IPS DF 19.7 (cell line): ENCODE measurements at regions not wholly inside any gene's neighbourhood (a gene's known extent, or its start where the extent isn't known, plus 50 kb on each side); places are given as distances from the start of the nearest gene placed in this dataset.

Source experiments
- DNase-seq: peaks from one replicate; pipeline ENCODE4 v3.0.0-alpha.2; 2013; ENCODE audit warnings: low read depth, low spot score

DNA sequence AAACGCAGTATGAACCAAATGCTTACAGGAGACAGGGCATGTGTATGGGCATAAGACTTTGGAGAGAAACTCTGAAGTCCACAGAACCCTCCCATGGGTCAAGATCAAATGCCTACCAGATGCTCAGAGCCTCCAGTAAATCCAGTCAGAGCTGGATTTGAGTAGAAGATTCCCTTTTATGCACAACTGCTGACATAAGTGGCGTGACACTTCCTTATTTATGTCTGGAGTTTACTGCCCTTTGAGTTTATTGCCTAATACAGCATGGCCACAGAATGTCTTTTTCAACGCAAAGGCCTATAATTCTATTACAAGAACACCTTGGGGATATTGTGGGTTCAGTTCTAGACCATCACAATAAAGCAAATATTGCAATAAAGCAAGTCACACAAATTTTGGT, 220.0 kb upstream of the FOXQ1 start:
- DNase-seq: no peak

DNA sequence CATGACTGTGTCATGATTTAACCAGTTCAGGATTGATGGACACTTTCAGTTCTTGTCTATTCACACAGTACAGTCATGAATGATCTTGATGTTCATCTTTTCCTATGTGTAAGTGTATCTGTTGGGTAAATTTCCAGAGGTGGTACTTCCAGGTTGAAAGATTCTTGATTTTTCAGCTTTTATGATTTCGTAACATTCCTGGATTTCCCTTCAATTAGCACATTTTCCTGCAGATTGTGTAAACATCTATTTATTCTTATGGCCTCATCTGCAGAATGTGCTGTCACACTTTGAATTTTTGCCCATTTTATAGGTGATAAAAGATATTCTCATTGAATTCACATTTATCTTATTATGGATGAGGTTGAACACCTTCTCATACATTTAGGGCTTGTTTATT, 222.0 kb upstream of the FOXQ1 start:
- no peak for DNase-seq

DNA sequence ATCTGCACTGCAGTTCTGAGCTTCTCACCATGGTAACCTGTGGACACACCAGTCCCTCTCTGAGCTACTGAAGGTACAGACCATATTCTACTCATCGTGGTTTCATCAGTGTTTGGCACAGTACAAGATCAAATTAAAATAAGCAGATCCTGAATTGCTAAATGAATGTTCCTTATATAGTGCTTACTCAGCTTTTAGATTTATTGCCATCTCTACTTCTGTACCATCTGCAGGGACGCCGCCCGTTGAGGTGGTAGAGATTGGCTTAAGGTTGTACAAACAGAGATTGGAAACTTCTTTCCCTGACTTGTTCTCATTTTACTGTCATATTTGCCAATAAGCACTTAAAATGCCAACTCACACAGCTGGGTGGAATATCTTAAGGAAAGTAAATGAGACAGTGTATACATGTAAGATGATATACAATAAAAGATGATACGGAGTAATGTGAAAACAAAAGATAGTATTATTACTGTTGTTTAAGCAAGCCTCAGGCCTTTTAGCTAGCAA, 223.4 kb upstream of the FOXQ1 start:
- no peak for DNase-seq

DNA sequence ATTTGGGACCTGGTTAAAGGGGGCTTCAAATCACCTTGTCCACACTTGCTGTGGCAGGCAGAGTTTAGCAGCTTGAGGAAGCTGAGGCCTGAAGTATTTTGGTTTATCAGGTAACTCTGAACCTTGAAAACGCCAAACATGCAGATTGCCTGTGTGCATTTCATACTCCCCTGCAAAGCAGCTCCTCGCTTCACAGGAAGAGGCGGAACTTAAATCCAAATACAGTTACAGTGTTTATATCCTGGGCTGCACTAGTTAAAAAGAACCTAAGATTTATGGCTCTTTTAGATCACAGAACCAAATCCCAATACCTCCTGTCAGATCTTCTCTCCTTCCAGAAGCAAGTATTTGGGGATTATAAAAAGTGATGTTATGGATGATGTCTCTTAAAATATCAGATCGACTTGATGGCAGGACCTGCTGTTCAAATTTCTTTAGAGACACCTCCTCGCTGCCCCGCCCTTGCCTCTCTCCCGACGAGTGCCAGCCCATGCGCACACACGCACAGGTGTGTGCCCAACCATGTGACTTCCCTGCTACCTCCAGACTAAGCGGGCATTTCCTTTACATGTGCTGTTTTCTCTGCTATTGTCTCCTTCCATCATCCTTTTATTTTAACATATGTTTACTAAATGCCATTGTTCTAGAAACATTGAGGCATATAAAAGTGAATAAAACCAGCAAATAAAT, 224.6 kb upstream of the FOXQ1 start:
- DNase-seq: no peak

DNA sequence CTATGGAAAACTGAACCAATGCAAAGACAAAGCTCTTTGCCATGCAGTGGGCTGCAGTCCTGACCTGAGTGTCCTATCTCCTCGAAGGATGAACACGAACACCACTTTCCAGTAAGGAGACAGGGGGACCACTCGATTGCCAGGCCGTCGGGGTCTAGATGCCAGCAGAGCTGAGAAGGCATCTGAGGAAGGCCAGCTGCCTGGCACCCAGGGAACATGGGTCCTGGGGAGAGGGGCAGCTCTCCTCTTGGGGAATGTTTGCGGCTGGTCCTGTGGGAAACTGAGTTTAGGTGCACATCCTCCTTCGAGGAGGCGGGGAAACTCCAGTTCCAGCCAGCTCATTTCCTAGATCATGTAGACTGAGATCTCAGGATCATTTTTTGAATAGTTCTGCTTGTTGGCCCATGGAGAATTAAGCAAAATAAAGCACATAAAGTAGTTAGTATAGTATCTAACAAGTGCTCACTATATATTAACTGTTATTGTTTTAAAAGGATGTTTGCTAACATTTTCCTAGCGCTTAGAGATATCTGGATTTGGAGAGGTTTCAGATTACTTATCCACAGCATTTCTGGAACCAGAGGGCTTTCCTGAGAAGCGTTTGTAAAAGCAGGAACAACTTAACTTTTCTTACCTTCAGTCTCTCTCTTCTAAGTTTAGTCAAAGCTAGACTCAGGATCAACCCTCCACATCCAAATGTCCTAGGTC, 225.3 kb upstream of the FOXQ1 start:
- no peak for DNase-seq

DNA sequence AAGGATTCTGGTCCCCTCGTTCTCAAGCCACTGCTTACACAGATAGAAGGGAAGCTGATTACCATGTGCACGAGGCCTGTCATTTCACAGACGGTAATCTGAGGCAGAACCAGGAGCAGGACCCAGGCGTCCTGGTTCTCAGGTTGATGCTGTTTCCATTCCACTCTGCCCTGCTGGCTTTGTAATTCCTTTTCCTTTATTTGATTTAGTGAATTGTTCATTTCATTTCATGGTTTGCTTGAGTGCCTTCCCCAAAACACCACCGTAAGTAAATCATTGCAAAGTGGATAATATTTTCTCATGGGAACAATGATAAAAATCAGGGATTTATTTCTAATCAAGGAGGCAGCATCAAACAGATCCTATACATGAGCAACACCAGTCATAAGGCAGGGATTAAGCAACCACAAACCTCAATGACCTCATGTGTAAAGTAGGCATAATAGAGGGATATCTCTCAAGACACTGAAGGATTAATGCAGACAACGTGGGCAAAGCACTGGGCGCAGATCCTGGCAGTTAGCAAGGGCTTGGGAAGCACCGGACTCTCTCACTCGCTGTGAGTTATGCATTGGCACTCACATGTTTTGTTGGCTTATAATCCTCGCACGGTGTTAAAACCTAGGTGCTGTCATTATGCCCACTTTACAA, 229.5 kb upstream of the FOXQ1 start:
- DNase-seq: no peak

DNA sequence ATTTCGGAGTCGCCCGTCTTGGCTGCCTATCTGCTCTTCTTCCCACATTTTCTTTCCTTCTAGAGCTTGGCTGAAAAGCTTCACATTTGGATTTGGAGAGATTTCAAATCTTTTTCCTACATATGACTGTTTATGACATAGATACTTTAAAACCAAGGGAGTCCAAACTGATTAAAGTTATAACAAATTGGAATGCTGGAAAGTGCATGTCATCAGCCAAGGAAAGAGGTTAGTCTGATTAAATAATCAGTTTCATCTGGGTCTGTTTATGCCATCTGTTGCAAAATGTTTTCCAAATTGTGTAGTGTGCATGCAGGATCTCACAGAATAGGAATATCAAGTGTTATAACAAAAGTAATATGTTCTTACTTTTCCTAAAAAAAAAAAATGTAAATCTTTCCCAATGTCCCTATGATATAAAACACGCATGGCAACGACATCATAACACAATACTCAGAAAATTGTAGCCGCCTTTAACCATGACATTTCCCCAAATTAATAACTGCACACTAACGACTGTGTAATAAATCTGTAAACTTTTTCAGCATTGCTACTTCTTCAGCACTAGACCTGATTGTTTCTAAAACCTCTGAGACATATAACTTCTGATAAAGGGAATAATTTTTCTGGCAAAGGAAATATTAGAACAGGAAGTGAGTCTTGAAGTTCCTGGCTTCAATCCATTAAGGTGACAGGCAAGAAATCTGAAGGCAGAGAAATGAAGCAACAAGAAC, 230.2 kb upstream of the FOXQ1 start:
- no peak for DNase-seq

DNA sequence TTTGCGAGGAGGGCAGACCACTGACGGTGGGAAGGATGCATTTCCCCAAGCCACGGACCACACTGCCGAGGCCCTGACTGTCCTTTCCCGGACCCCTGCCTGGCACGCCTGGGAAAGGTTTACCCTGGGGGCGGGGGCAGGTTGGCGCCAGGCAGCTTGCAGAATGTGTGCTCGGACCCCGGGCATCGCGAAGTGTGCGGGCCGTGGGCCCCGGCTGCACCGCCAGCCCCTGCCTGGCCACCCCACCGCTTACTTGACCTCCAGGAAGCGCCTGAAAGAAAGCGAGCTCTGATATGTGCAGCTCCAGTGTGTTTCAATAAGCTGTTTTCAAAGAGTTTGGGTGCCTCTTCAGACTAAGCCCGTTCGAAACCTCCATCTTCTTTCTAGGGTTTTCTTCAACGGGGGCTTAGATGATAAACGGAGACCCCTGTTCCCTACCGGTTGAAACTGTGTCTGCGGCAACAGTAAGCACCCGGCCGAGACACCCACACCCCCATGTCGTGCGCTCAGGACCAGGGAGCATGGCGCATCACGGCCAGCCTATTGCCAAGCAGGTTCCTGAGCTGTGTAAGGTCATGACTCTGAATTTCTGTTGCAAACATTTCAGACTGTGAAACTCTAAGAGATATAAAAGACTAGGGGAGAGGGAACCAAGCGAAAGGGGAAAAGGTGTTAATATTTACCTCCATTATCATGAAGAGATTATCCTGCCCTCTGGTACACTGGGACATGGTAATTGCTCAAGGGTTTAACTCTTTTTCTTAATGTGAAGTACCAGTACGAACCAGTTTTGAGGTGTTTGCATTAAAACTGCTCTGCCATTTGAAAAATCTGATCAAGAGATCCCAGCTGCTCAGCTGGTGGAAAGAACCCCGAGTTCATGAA, 231.2 kb upstream of the FOXQ1 start:
- no peak for DNase-seq

DNA sequence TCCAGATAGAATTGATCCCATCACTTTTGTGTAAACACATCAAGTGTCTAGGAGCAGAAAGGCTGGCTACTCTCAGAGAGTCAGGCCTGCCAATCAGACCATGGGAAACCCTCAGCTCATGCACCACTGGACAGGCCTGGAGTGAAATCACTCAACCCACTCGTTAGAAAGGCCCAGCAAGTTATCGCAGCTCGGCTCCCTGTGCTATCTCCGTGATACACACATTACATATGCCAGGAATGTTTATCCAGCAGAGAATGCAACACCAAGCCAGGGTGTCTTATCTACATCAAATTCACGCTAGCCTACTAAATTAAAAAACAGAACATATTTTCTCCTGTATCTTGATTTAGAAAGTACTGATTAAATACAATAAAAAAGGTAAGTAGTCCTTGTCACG, 232.4 kb upstream of the FOXQ1 start:
- DNase-seq: no peak

DNA sequence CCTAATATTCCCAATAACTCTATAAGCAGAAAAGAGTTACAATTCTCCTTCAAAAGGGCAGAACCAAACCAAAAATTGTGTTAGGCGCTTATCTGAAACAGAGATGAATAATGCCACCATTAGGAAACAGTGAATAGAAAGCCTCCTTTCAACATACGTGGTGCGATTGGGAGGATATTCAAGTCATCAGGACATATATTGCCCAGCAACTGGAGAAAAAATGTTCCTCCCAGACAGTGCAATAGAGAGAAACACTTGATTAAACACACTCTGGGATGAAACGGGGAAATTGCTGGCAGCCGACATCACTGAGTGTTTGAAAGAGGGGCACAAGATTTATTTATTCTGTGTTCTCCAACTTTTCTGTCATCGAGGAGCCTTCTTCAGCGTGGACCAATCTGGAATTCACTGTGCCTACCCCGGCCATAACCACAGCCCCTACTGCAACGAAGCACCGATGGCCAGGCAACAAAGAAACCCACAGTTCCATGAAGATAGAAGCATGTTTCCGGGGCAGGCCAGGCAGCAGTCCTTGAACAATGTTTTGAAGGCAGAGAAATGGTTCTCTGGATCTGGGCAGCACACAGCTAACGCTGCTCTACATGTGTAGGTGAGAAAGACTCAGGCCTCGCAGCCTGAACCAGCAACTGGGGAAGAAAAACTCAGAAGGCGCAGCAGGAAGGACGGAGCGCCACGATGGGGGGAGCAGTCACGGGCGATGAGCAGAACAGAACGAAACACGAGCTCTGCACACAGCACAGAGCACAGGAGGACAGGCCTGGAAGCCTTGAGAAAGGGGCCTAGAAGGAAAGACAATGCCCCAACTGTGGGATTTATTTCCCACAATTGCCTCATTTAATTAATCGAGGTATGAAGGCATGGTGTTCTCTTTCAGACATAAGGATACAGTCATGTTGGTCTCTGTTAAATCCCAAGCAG, 234.2 kb upstream of the FOXQ1 start:
- DNase-seq: no peak

DNA sequence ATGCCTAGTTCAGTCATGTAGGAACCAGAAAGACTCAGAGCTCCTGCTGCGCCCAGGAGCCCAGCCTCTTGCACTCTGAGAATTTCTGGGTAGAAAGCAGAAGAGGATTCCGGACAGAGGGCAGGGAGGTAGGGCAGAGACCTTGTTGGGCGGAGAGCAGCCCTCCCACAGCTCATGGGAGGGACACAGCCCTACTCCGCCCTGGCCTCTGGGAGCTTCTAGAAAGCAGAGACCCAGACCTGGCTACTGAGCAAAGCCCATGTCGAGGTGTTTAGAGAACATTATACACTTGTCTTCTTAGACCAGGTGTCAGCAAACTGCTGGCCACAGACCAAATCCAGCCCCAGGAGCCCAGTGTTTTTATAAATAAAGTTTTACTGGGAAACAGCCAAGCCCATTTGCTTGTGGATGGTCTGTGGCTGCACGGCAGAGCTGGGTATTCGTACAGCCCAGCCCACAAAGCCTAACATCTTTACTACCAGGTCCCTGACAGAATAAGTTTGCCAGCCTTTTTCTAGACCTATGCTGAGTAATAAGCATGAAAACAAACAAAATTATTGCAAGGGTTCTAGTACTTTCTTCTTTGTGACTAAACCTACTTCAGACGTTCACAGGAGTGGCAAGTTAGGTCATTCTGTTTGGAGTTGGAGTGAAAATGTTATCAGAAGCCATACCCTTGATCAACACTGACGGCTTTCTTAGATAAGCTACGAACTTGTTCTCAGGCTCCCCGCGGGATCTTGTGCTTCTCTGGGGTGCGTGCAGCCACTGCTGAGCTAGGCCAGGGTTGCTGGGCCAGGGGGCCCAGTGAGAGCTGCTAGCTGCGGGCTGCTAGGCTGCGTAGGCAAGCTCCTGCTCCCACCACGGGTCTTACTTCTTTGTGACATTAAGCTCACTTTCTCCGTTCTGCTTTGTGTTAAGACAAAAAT, 235.1 kb upstream of the FOXQ1 start:
- DNase-seq: no peak

DNA sequence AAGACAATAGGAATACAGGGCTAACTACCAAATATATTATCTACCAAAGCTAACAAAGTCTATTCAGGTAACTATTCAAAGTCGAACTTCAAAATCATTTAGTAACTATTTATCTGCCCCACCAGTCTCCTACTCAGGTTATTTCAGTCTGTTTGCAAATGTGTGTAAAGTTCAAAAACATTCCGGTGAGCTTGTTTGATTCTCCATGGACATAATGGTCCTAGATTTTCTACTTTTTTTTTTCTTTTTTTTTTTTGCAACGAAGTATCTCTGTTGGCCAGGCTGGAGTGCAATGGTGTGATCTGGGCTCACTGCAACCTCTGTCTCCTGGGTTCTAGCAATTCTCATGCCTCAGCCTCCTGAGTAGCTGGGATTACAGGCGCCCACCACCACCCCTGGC, 236.0 kb upstream of the FOXQ1 start:
- no peak for DNase-seq

DNA sequence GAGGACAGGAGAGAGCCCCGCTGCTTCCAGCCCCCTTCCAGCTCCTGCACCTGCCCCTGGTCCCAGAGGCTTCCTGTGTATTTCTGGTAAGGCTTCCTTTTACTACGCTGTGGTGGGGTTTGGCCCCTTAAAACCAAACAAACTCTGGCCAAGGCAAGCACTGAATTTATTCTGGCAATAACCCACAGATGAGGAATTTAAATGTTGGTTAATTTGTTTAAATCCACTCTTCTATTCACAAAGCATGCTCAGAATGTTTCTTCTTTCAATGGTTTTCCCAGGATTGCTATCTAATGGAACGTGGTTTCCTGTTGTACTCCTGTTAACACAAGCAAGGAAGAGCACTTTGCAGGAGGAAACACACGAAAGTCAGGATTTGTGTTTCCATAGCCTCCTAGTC, 236.5 kb upstream of the FOXQ1 start:
- no peak for DNase-seq

DNA sequence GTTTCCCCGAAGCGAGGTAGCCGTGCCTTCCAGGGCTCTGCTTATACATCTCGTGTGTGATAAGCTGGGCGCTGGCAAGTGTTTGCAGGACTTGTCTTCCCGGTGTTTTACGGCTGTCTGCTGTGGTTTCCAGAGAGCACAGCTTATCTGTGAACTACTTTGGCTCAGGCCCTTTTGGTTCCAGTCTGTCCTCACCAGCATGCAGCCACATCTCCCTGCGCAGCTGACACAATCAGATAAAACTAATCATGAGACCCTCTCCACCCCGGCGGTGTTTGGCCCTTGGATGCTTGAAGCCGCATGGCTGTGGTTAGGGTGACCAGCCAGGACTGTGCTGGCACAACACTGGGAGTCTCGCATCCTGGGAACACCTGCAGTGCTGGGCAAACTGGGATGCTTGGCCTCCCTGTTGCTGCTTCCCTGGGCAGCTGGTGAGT, 241.8 kb upstream of the FOXQ1 start:
- no peak for DNase-seq

DNA sequence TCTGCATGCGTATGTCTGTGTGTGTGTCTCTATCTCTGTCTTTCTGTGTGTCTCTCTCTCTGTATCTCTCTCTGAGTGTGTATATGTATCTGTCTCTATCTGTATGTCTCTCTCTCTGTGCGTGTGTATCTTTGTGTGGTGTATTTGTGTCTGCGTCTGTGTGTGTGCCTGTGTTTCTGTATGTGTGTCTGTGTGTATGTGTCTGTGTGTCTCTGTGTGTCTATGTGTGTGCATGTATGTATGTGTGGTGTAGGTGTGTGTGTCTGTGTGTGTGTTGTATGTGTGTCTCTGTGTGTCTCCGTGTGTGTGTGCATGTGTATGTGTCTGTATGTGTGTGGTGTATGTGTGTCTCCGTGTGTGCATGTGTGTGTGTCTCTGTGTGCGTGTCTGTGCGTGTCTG, 243.0 kb upstream of the FOXQ1 start:
- DNase-seq: no peak

DNA sequence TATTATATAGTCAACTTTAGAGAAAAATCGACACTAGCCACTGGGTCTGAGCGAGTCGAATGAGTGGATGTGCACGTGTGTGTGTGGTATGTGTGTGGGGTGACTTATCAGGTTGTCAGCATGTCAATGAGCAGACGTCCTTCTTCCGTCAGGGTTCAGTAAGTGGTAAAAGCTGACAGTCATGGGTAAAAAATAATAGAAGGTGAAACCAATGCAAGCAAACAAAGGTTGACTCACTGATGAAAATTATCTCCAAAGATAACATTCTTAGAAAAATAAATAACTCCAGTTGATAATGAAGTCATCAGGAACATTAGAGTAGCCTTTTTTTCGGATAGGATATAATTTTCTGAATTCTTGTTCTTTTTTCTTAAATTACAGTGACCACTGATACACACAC, 243.8 kb upstream of the FOXQ1 start:
- DNase-seq: no peak

DNA sequence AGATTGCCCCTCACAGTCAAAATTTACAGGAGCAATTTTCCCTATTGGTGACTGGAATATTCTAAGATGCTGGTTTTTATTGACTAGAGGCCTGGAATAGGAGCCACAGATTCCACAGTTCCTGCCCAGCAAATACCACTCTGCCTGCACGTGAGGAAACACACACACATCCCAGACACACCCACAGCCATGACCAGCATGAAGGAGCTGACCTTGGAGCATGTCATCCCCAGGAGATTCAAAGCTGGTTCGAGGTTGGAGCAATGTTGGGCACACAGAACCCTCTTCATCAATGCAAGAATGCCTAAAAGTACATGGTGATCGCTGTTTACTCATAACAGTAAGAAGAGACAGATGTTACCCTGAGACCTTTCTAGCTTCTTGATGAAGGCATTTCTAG, 244.6 kb upstream of the FOXQ1 start:
- no peak for DNase-seq

DNA sequence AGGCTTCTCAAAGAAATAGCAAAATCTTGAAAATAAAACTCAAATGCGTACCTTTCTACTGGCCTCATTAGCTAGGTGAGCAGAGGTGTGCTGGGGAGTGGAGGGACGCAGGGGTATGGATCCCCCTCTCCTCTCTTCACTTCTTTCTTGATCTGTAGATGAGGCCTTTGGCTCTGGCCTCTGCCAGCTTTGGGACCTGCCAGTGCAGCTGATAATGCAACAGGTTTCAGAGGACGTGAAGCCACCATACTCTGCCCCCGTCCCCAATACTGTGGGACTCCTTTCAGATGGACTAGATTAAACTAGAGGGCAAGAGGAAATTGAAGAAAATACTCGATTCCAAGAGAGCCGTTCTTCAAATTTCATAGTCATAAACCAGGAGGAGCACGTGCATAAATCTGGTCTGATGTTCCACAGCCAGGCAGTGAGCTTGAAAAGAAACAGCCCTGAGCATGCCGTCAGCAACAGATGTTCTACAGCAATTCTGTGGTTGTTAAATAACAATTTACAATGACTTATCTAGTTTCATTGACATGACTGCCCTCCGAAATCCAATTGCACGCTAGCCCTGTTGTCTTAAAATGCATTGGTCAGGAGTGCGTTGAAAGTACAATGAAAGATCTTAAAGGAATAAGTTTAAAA, 245.3 kb upstream of the FOXQ1 start:
- no peak for DNase-seq
